ENCODE measurements at regions not wholly inside any gene's neighbourhood (a gene's known extent, or its start where the extent isn't known, plus 50 kb on each side); places are given as distances from the start of the nearest gene placed in this dataset.
"Not testable (repeated sequence)": the region's sequence is repeated elsewhere in the genome, so short reads cannot be mapped to it uniquely, and the experiment has no call there.

DNA sequence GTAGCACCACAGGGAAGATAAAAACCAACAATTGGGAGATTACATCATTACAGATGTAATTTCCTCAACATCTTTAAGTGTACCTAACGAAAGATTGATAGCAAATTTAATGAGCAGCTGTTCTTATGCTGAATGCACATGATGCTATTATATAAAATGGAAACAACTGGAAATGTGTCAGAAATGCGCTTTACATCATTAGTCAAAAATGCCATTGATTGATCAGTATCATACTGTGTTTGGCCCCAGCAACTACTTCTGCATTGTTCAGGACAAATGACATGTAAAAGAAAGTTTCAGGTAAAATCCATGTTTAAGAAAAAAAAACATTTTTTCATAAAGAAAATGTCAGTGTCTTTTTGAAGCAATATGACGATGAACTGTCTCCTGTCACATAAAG is 625.5 kb upstream of the MIR17HG start:
- intact Hi-C loops (cut with micrococcal nuclease), result no loop called here
- Histone ChIP-seq H3K27me3 (ENCODE audit: low read depth) (no peaks in the 10 kb centered on the region), H3K36me3 (no peaks in the 10 kb centered on the region), H3K27ac (replicated peaks) (no peak overlapping the region), H3K4me1 (peaks cover 11% of the 10 kb centered on the region), H3K4me3 (no peak overlapping the region), H3K9me3 (replicated peaks) (no peaks in the 10 kb centered on the region)
- DNase-seq, result no peak
- TF ChIP-seq, protein P1, sequence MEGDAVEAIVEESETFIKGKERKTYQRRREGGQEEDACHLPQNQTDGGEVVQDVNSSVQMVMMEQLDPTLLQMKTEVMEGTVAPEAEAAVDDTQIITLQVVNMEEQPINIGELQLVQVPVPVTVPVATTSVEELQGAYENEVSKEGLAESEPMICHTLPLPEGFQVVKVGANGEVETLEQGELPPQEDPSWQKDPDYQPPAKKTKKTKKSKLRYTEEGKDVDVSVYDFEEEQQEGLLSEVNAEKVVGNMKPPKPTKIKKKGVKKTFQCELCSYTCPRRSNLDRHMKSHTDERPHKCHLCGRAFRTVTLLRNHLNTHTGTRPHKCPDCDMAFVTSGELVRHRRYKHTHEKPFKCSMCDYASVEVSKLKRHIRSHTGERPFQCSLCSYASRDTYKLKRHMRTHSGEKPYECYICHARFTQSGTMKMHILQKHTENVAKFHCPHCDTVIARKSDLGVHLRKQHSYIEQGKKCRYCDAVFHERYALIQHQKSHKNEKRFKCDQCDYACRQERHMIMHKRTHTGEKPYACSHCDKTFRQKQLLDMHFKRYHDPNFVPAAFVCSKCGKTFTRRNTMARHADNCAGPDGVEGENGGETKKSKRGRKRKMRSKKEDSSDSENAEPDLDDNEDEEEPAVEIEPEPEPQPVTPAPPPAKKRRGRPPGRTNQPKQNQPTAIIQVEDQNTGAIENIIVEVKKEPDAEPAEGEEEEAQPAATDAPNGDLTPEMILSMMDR (IDR thresholded peaks at IDR 0.05; ENCODE audit: borderline replicate concordance), result no peak

DNA sequence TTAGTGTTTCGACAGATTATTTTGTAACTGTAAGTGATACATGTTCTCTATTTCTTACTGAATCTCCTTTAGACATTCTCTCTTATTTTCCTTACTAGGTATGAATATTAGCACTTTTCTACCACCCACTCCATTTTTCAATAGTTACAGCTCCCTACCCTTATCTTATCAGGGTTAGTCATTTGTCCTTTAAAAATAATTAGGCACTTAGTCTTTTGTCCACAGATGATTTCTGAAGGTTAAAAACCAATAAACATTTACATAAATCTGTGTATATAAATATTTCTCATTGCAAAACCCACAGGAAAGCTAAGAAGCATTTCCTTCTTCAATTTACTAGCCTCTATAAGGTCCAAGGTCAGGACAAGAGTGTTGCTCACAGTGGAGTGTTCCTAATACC is 624.1 kb upstream of the MIR17HG start:
- no peak overlapping the region for H3K27ac ChIP-seq (replicated peaks)
- DNase-seq, result no peak
- H3K27me3 ChIP-seq (ENCODE audit: low read depth), result no peaks in the 10 kb centered on the region
- no peaks in the 10 kb centered on the region for H3K4me1 ChIP-seq
- H3K4me3 ChIP-seq, result no peak overlapping the region
- H3K9me3 ChIP-seq (replicated peaks), result no peaks in the 10 kb centered on the region
- H3K36me3 ChIP-seq, result no peaks in the 10 kb centered on the region
- intact Hi-C loops (cut with micrococcal nuclease), result no loop called here
- TF ChIP-seq, protein P1 (IDR thresholded peaks at IDR 0.05; ENCODE audit: borderline replicate concordance), result no peak

DNA sequence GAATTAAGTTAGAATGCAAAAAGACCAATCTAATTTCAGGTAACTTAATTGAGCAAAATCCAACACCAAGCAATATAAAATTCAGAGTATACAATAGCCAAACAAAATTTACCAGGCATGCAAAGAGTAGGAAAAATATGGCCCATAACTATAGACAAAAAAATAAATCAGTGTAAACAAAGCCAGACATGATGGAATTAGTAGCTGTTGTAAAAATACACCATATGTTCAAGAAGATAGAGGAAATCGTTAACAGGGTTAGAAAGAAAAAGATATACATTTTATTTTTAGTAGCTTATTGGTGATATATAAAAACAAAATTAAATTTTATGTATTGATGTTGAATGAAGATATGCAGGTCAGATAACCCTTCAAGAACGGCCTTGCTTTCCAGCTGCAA is 621.1 kb upstream of the MIR17HG start:
- DNase-seq, result no peak
- Histone ChIP-seq H3K27ac (replicated peaks) (no peak overlapping the region), H3K9me3 (replicated peaks) (no peaks in the 10 kb centered on the region), H3K27me3 (ENCODE audit: low read depth) (no peaks in the 10 kb centered on the region), H3K4me3 (no peak overlapping the region), H3K36me3 (no peaks in the 10 kb centered on the region), H3K4me1 (no peaks in the 10 kb centered on the region)
- intact Hi-C loops (cut with micrococcal nuclease), result no loop called here
- TF ChIP-seq, protein P1 (IDR thresholded peaks at IDR 0.05; ENCODE audit: borderline replicate concordance), result no peak

DNA sequence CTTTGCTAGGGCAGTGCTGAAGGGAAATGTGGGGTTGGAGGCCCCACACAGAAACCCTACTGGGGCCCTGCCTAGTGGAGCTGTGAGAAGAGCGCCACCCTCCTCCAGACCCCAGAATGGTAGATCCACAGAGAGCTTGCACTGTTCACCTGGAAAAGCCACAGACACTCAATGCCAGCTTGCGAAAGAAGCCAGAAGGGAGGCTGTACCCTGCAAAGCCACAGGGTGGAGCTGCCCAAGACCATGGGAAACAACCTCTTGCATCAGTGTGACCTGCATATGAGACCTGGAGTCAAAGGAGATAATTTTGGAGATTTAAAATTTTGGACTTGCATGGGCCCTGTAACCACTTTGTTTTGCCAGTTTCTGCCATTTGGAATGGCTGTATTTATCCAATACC is 615.4 kb upstream of the MIR17HG start:
- Histone ChIP-seq H3K36me3 (no peaks in the 10 kb centered on the region), H3K27me3 (ENCODE audit: low read depth) (no peaks in the 10 kb centered on the region), H3K27ac (replicated peaks) (no peak overlapping the region), H3K4me3 (no peak overlapping the region), H3K4me1 (no peaks in the 10 kb centered on the region), H3K9me3 (replicated peaks) (peaks cover 30% of the 10 kb centered on the region)
- no peak for DNase-seq
- TF ChIP-seq, protein P1 (IDR thresholded peaks at IDR 0.05; ENCODE audit: borderline replicate concordance), result no peak
- intact Hi-C loops (cut with micrococcal nuclease), result no loop called here

DNA sequence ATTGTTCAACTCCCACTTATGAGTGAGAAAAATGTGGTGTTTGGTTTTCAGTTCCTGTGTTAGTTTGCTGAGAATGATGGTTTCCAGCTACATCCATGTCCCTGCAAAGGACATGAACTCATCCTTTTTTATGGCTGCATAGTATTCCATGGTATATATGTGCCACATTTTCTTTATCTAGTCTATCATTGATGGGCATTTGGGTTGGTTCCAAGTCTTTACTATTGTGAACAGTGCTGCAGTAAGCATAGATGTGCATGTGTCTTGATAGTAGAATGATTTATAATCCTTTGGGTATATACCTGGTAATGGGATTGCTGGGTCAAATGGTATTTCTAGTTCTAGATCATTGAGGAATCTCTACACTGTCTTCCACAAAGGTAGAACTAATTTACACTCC is 613.0 kb upstream of the MIR17HG start:
- H3K4me1 ChIP-seq; DNase-seq; H3K4me3 ChIP-seq; intact Hi-C loops (cut with micrococcal nuclease); H3K27me3 ChIP-seq (ENCODE audit: low read depth); H3K27ac ChIP-seq (replicated peaks); H3K36me3 ChIP-seq: not testable (repeated sequence)
- H3K9me3 ChIP-seq (replicated peaks), result peaks cover 44% of the 10 kb centered on the region

DNA sequence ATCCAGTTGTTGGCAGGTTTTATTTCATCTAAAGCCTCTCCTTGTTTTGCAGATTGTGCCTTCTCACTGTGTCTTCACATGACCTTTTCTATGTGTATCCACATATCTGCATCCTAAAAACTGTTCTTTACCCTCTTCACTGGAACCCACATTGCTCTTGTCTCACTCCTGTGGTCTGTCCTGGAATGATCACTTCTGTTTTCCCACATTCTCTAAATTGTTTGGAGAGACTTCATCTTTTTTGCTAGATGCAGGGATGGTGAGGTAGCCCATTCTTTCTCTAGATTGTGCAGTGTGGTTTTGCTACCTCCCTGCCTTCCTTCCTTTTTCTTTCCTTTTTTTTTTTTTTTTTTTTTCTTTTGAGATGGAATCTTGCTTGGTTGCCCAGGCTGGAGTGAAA is 608.6 kb upstream of the MIR17HG start:
- no peak for DNase-seq
- no peaks in the 10 kb centered on the region for H3K27me3 ChIP-seq (ENCODE audit: low read depth)
- H3K9me3 ChIP-seq (replicated peaks), result peaks cover 41% of the 10 kb centered on the region
- H3K4me1 ChIP-seq, result no peaks in the 10 kb centered on the region
- TF ChIP-seq, protein P1 (IDR thresholded peaks at IDR 0.05; ENCODE audit: borderline replicate concordance), result no peak
- H3K4me3 ChIP-seq, result no peak overlapping the region
- H3K27ac ChIP-seq (replicated peaks), result no peak overlapping the region
- H3K36me3 ChIP-seq, result no peaks in the 10 kb centered on the region
- intact Hi-C loops (cut with micrococcal nuclease), result no loop called here

All from left ventricle myocardium inferior (tissue), 1 donor.